Large intestine (tissue), 3 donors: ENCODE measurements at regions not wholly inside any gene's neighbourhood (a gene's known extent, or its start where the extent isn't known, plus 50 kb on each side); places are given as distances from the start of the nearest gene placed in this dataset.

Experiments used
- DNase-seq, 2 donors: peaks; one replicate each; pipeline versions ENCODE4 v3.0.0 to v3.0.0-alpha.2; 2013
- H3K27ac ChIP-seq: one replicate; pipeline ENCODE4 v1.5.1; 2013; ENCODE audit warnings: low read length
- H3K27me3 ChIP-seq: 2 replicates; pipeline ENCODE4 v1.6.1; 2013; ENCODE audit warnings: low read length; ENCODE audit not compliant: control insufficient read depth, insufficient read depth
- H3K36me3 ChIP-seq: 2 replicates; pipeline ENCODE4 v1.6.1; 2013; ENCODE audit warnings: low read length; ENCODE audit not compliant: control insufficient read depth, insufficient read depth
- H3K4me1 ChIP-seq: one replicate; pipeline ENCODE4 v1.6.1; 2013; ENCODE audit warnings: low read length; ENCODE audit not compliant: control insufficient read depth, insufficient read depth
- H3K4me3 ChIP-seq: one replicate; pipeline ENCODE4 v1.5.1; 2013; ENCODE audit warnings: low read length
- H3K9me3 ChIP-seq: one replicate; pipeline ENCODE4 v1.6.1; 2013; ENCODE audit warnings: mild to moderate bottlenecking, low read depth, low read length, moderate library complexity; ENCODE audit not compliant: control insufficient read depth
- WGBS: methylation state at CpG from one replicate; pipeline ENCODE4 v1.1.5; 2013; ENCODE audit warnings: low lambda C conversion rate; ENCODE audit not compliant: insufficient coverage; 5-methylcytosine and 5-hydroxymethylcytosine counted together

GRCh38 chr5:172548981-172549687, 91.9 kb upstream of the NEURL1B start:
- no peak overlapping the region for H3K27ac ChIP-seq
- no peak for DNase-seq
- no peak overlapping the region for H3K4me3 ChIP-seq
- no peaks in the 10 kb centered on the region for H3K9me3 ChIP-seq
- H3K27me3 ChIP-seq, result peaks cover 5% of the 10 kb centered on the region
- H3K4me1 ChIP-seq, result no peaks in the 10 kb centered on the region
- no peaks in the 10 kb centered on the region for H3K36me3 ChIP-seq
- WGBS, result no CpG with 5 or more reads among the region's 14 CpGs

GRCh38 chr5:172548311-172548731, 92.7 kb upstream of the NEURL1B start:
- Histone ChIP-seq H3K9me3 (no peaks in the 10 kb centered on the region), H3K4me3 (no peak overlapping the region), H3K27me3 (peaks cover 5% of the 10 kb centered on the region), H3K4me1 (no peaks in the 10 kb centered on the region), H3K27ac (no peak overlapping the region), H3K36me3 (no peaks in the 10 kb centered on the region)
- DNase-seq, result no peak
- no CpG with 5 or more reads among the region's 6 CpGs for WGBS

- Histone ChIP-seq H3K4me1 (no peaks in the 10 kb centered on the region), H3K4me3 (no peak overlapping the region), H3K9me3 (no peaks in the 10 kb centered on the region), H3K27me3 (peaks cover 5% of the 10 kb centered on the region), H3K36me3 (no peaks in the 10 kb centered on the region), H3K27ac (no peak overlapping the region)
- no CpG with 5 or more reads among the region's 5 CpGs for whole genome bisulfite sequencing
- DNase-seq, result no peak
These were observed 91.9 kb upstream of the SH3PXD2B start for GRCh38 chr5:172546196-172546595.

GRCh38 chr5:172545291-172545801, 91.0 kb upstream of the SH3PXD2B start:
- no CpG with 5 or more reads among the region's 9 CpGs for WGBS
- no peak for DNase-seq
- Histone ChIP-seq H3K27me3 (peaks cover 5% of the 10 kb centered on the region), H3K27ac (no peak overlapping the region), H3K36me3 (no peaks in the 10 kb centered on the region), H3K9me3 (no peaks in the 10 kb centered on the region), H3K4me3 (no peak overlapping the region), H3K4me1 (no peaks in the 10 kb centered on the region)

GRCh38 chr5:172544371-172545095, 90.2 kb upstream of the SH3PXD2B start:
- no peak overlapping the region for H3K27ac ChIP-seq
- DNase-seq, result no peak
- H3K36me3 ChIP-seq, result no peaks in the 10 kb centered on the region
- H3K9me3 ChIP-seq, result no peaks in the 10 kb centered on the region
- no peak overlapping the region for H3K4me3 ChIP-seq
- H3K27me3 ChIP-seq, result peaks cover 5% of the 10 kb centered on the region
- H3K4me1 ChIP-seq, result no peaks in the 10 kb centered on the region
- 0% methylated on average over 1 of the region's 6 CpGs for WGBS

GRCh38 chr5:172543484-172544298, 89.4 kb upstream of the SH3PXD2B start:
- Histone ChIP-seq H3K4me3 (no peak overlapping the region), H3K36me3 (no peaks in the 10 kb centered on the region), H3K4me1 (no peaks in the 10 kb centered on the region), H3K27me3 (peaks cover 5% of the 10 kb centered on the region), H3K9me3 (no peaks in the 10 kb centered on the region), H3K27ac (no peak overlapping the region)
- WGBS, result no CpG with 5 or more reads among the region's 11 CpGs
- DNase-seq, result no peak

- H3K36me3 ChIP-seq, result no peaks in the 10 kb centered on the region
- no peaks in the 10 kb centered on the region for H3K9me3 ChIP-seq
- peaks cover 5% of the 10 kb centered on the region for H3K27me3 ChIP-seq
- H3K27ac ChIP-seq, result no peak overlapping the region
- no peak overlapping the region for H3K4me3 ChIP-seq
- H3K4me1 ChIP-seq, result no peaks in the 10 kb centered on the region
- DNase-seq, result no peak
- WGBS, result no CpG with 5 or more reads among the region's 13 CpGs
These were observed 88.4 kb upstream of the SH3PXD2B start for GRCh38 chr5:172542651-172543131.

GRCh38 chr5:172541773-172542136, 87.4 kb upstream of the SH3PXD2B start:
- Histone ChIP-seq H3K9me3 (no peaks in the 10 kb centered on the region), H3K4me3 (no peak overlapping the region), H3K27me3 (peaks cover 5% of the 10 kb centered on the region), H3K27ac (no peak overlapping the region), H3K4me1 (no peaks in the 10 kb centered on the region), H3K36me3 (no peaks in the 10 kb centered on the region)
- DNase-seq, result no peak
- no CpG with 5 or more reads among the region's 3 CpGs for WGBS

- peaks cover 5% of the 10 kb centered on the region for H3K27me3 ChIP-seq
- DNase-seq, result no peak
- no peak overlapping the region for H3K27ac ChIP-seq
- H3K36me3 ChIP-seq, result no peaks in the 10 kb centered on the region
- H3K4me1 ChIP-seq, result no peaks in the 10 kb centered on the region
- H3K4me3 ChIP-seq, result no peak overlapping the region
- no peaks in the 10 kb centered on the region for H3K9me3 ChIP-seq
- no CpG with 5 or more reads among the region's 13 CpGs for WGBS
These were observed 86.9 kb upstream of the SH3PXD2B start for GRCh38 chr5:172541099-172541772.
